Gastrocnemius medialis (tissue), 4 donors: ENCODE measurements at regions not wholly inside any gene's neighbourhood (a gene's known extent, or its start where the extent isn't known, plus 50 kb on each side); places are given as distances from the start of the nearest gene placed in this dataset.

ENCODE experiments used
- ATAC-seq, 2 donors: fragments of 150-250 bp; one replicate each; pipeline ENCODE4 v1.9.1; 2016
- DNase-seq, 2 donors: peaks; one replicate each; pipeline ENCODE4 v3.0.0-alpha.2; 2019
- H3K27ac ChIP-seq, 4 donors: fragments of 200-600 bp; sonication (generic); 1 replicate in 1 of 4; 2 replicates in 3 of 4; pipeline ENCODE4 v1.5.1; 2016 to 2018; ENCODE audit warnings: mild to moderate bottlenecking in 2 of 4, moderate library complexity in 1 of 4
- H3K27me3 ChIP-seq, 3 donors: fragments of 200-600 bp; sonication (generic) in 2 of 3; 1 replicate in 1 of 3; 2 replicates in 2 of 3; pipeline versions ENCODE4 v1.5.1 to v1.6.0; 2016 to 2019; ENCODE audit warnings: mild to moderate bottlenecking in 1 of 3, moderate library complexity in 1 of 3
- H3K36me3 ChIP-seq, 2 donors: fragments of 200-600 bp; sonication (generic) in 1 of 2; one replicate each; pipeline ENCODE4 v1.5.1; 2017 to 2018
- H3K4me1 ChIP-seq, 2 donors: fragments of 200-600 bp; sonication (generic) in 1 of 2; one replicate each; pipeline ENCODE4 v1.5.1; 2016 to 2017; ENCODE audit warnings: mild to moderate bottlenecking in 2 of 2
- H3K4me3 ChIP-seq, 4 donors: fragments of 200-600 bp; sonication (generic) in 3 of 4; 1 replicate in 1 of 4; 2 replicates in 3 of 4; pipeline ENCODE4 v1.5.1; 2016 to 2019; ENCODE audit warnings: mild to moderate bottlenecking in 2 of 4
- H3K9me3 ChIP-seq, 3 donors: fragments of 200-600 bp; sonication (generic) in 2 of 3; 1 replicate in 1 of 3; 2 replicates in 2 of 3; pipeline ENCODE4 v1.5.1; 2016 to 2019
- CTCF ChIP-seq, 5 experiments: fragments of 450-650 bp in 3 of 5; fragments of 200-600 bp in 2 of 5; sonication (generic) in 2 of 5; IDR thresholded peaks in 4 of 5; conservative IDR thresholded peaks in 1 of 5; 1 replicate in 4 of 5; 2 replicates in 1 of 5; pipeline ENCODE4 v1.5.1; 2016 to 2019; ENCODE audit warnings: antibody characterized with exemption in 5 of 5, mild to moderate bottlenecking in 3 of 5, moderate library complexity in 3 of 5
- POLR2A ChIP-seq, 2 donors: fragments of 450-650 bp; IDR thresholded peaks; one replicate each; pipeline ENCODE4 v1.6.1; 2017; ENCODE audit warnings: antibody characterized with exemption in 2 of 2, mild to moderate bottlenecking in 2 of 2, moderate library complexity in 2 of 2
- in situ Hi-C, 4 donors: fragments of 200-750 bp; cut with MboI; loops; one replicate each; pipeline versions ENCODE4 v1.15.0 to v1.8.0; 2017; ENCODE audit warnings: low sequenced_read_pairs in 4 of 4
- intact Hi-C: fragments of 100-400 bp; cut with DNase I; formaldehyde crosslinking; loops from one replicate; pipeline ENCODE4 v1.15.1; 2023; ENCODE audit warnings: low total_unique reads

- DNase-seq (no peak), ATAC-seq (no peak)
- Histone ChIP-seq H3K36me3 (no peaks in the 10 kb centered on the region), H3K27me3 (no peaks in the 10 kb centered on the region), H3K4me1 (no peaks in the 10 kb centered on the region), H3K9me3 (no peaks in the 10 kb centered on the region), H3K4me3 (no peak overlapping the region), H3K27ac (no peak overlapping the region)
- no peak for TF ChIP-seq POLR2A (IDR thresholded peaks at IDR 0.05)
- TF ChIP-seq CTCF (IDR thresholded peaks at IDR 0.05 in 4 of 5, conservative IDR thresholded peaks at IDR 0.05 in 1 of 5) = no peak
- intact Hi-C loops (no loop called here), in situ Hi-C loops (no loop called here)
Observed at GRCh38 chr17:34852614-34853013, 108.6 kb downstream of the CCT6B start.

DNA sequence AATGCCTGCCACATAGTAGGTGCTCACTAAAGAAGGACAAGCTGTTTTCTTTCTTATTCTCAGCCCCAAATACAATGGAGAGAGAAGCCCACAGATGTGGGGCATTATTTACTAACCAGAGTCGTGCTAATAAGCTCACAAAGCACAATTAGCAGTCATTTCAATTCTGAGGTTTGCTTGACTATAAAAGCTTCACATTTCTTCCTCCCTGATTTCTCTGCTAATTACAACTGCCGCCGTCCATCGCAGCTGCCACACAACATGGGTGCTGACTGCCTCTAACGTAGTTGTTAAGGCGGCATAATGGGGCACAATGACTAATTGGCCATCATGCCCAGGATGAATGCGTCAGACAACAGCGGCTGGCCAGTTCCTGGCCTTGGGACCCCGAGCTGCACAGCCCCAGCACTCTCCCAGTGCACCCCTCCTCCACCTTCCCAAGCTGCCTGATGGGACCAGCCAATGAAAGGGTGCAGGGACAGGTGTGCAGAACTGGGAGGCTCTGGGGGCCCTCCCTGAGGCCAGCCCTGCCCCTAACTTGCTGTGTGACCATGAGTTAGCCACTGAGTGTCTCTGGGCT lies 109.2 kb downstream of the CCT6B start:
- ATAC-seq = no peak
- no peaks in the 10 kb centered on the region for H3K9me3 ChIP-seq
- no peaks in the 10 kb centered on the region for H3K27me3 ChIP-seq
- TF ChIP-seq POLR2A (IDR thresholded peaks at IDR 0.05) (no peak), CTCF (IDR thresholded peaks at IDR 0.05 in 4 of 5, conservative IDR thresholded peaks at IDR 0.05 in 1 of 5) (no peak)
- in situ Hi-C loops = no loop called here
- H3K4me3 ChIP-seq = no peak overlapping the region
- H3K4me1 ChIP-seq = no peaks in the 10 kb centered on the region
- no peak overlapping the region for H3K27ac ChIP-seq
- no peaks in the 10 kb centered on the region for H3K36me3 ChIP-seq
- DNase-seq = no peak
- intact Hi-C loops = no loop called here

DNA sequence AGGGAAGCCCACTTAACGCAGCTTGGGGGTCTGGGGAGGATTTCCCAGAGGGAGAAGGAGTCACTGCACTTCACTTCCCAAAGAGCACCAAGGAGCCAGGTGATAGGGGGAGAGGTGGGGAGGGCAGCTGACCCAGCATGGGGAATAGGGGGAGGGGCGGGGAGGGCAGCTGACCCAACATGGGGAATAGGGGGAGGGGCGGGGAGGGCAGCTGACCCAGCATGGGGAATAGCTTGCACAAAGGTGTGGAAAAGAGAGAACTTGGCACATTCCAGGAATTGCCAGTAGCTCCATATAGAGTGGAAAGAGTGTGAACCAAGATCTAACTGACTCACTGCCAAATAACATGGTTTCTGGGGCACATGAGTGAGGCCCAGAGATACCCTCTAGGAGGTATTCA lies 110.3 kb downstream of the CCT6B start:
- in situ Hi-C loops = no loop called here
- no peak overlapping the region for H3K4me3 ChIP-seq
- H3K36me3 ChIP-seq = no peaks in the 10 kb centered on the region
- no peaks in the 10 kb centered on the region for H3K27me3 ChIP-seq
- ATAC-seq = no peak
- TF ChIP-seq CTCF (IDR thresholded peaks at IDR 0.05 in 4 of 5, conservative IDR thresholded peaks at IDR 0.05 in 1 of 5) (no peak), POLR2A (IDR thresholded peaks at IDR 0.05) (no peak)
- no peak overlapping the region for H3K27ac ChIP-seq
- intact Hi-C loops = no loop called here
- DNase-seq = no peak
- no peaks in the 10 kb centered on the region for H3K4me1 ChIP-seq
- H3K9me3 ChIP-seq = no peaks in the 10 kb centered on the region

GRCh38 chr17:34850023-34850422 lies 111.2 kb downstream of the CCT6B start:
- intact Hi-C loops = no loop called here
- TF ChIP-seq CTCF (IDR thresholded peaks at IDR 0.05 in 4 of 5, conservative IDR thresholded peaks at IDR 0.05 in 1 of 5) (no peak), POLR2A (IDR thresholded peaks at IDR 0.05) (no peak)

GRCh38 chr17:34847938-34848337 lies 113.3 kb downstream of the CCT6B start:
- Histone ChIP-seq H3K4me3 (no peak overlapping the region), H3K4me1 (no peaks in the 10 kb centered on the region), H3K36me3 (no peaks in the 10 kb centered on the region), H3K9me3 (no peaks in the 10 kb centered on the region), H3K27me3 (no peaks in the 10 kb centered on the region), H3K27ac (no peak overlapping the region)
- ATAC-seq (no peak), DNase-seq (no peak)
- in situ Hi-C loops = loop anchor here in 1 of 4 donors (25.0 kb wide), 1 partner anchor 264 kb away; the partner anchor contains the start of genes FNDC8 and RAD51D
- intact Hi-C loops = no loop called here
- TF ChIP-seq CTCF (IDR thresholded peaks at IDR 0.05 in 4 of 5, conservative IDR thresholded peaks at IDR 0.05 in 1 of 5) (no peak), POLR2A (IDR thresholded peaks at IDR 0.05) (no peak)

More at GRCh38 chr17:34850023-34850422, 111.2 kb downstream of the CCT6B start:
- no peak overlapping the region for H3K27ac ChIP-seq
- no peaks in the 10 kb centered on the region for H3K4me1 ChIP-seq
- H3K4me3 ChIP-seq = no peak overlapping the region
- H3K27me3 ChIP-seq = no peaks in the 10 kb centered on the region
- ATAC-seq (no peak), DNase-seq (no peak)
- in situ Hi-C loops = no loop called here
- no peaks in the 10 kb centered on the region for H3K36me3 ChIP-seq
- no peaks in the 10 kb centered on the region for H3K9me3 ChIP-seq
